Neutrophil (primary cell): ENCODE measurements at regions not wholly inside any gene's neighbourhood (a gene's known extent, or its start where the extent isn't known, plus 50 kb on each side); places are given as distances from the start of the nearest gene placed in this dataset.
A peak's percentile ranks its signal among the peaks of the same experiment; 100 is the strongest.

ENCODE experiments used
- H3K27ac ChIP-seq: fragments of 200-600 bp; sonication (generic); 2 replicates; pipeline ENCODE4 v1.5.1; 2016; ENCODE audit warnings: mild to moderate bottlenecking, moderate library complexity
- H3K27me3 ChIP-seq: fragments of 200-600 bp; sonication (generic); 2 replicates; pipeline ENCODE4 v1.6.0; 2016; ENCODE audit warnings: mild to moderate bottlenecking
- H3K36me3 ChIP-seq: fragments of 200-600 bp; sonication (generic); 2 replicates; pipeline ENCODE4 v1.5.1; 2017
- H3K4me1 ChIP-seq, 2 experiments: fragments of 200-600 bp in 1 of 2; sonication (generic) in 1 of 2; 1 replicate in 1 of 2; 2 replicates in 1 of 2; pipeline versions ENCODE4 v1.5.1 to v1.6.1; 2013 to 2016; ENCODE audit warnings: low read depth in 1 of 2, low read length in 1 of 2, mild to moderate bottlenecking in 1 of 2, moderate library complexity in 1 of 2; ENCODE audit not compliant: control insufficient read depth in 1 of 2, insufficient read depth in 1 of 2
- H3K4me3 ChIP-seq, 2 experiments: fragments of 200-600 bp in 1 of 2; sonication (generic) in 1 of 2; 1 replicate in 1 of 2; 2 replicates in 1 of 2; pipeline ENCODE4 v1.5.1; 2013 to 2016; ENCODE audit warnings: low read depth in 1 of 2, low read length in 1 of 2, mild to moderate bottlenecking in 1 of 2, moderate library complexity in 1 of 2
- H3K9me3 ChIP-seq: fragments of 200-600 bp; sonication (generic); 2 replicates; pipeline ENCODE4 v1.5.1; 2016
- CTCF ChIP-seq: fragments of 200-600 bp; sonication (generic); IDR thresholded peaks from 2 replicates; pipeline ENCODE4 v1.5.1; 2016; ENCODE audit warnings: antibody characterized with exemption

- no peak for TF ChIP-seq CTCF
- no peak overlapping the region for H3K4me3 ChIP-seq
- no peak overlapping the region for H3K27ac ChIP-seq
- H3K27me3 ChIP-seq = peaks cover 51% of the 10 kb centered on the region
- H3K36me3 ChIP-seq = no peaks in the 10 kb centered on the region
- H3K9me3 ChIP-seq = no peaks in the 10 kb centered on the region
- H3K4me1 ChIP-seq = no peaks in the 10 kb centered on the region
These were observed 511.7 kb upstream of the KLF4 start for GRCh38 chr9:108001237-108001636.

DNA sequence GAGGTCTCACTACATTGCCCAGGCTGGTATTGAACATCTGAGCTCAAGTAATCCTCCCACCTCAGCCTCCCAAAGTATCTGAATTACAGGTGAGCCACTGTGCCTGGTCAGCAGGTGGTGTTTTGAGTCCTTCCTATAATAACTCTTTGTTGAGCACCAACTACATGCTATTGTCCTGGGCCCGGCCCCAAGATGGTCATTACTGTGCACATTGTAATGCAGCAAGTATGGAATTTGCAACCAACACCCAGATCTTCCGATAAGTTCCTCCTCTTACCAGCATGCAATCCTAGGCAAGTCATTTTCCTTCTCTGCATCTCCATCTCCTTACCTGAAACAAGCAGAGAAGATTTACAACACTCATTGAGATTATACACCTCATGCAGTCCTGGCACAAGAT is 510.3 kb upstream of the KLF4 start:
- no peak overlapping the region for H3K4me3 ChIP-seq
- H3K36me3 ChIP-seq = no peaks in the 10 kb centered on the region
- H3K27ac ChIP-seq = no peak overlapping the region
- H3K9me3 ChIP-seq = no peaks in the 10 kb centered on the region
- H3K4me1 ChIP-seq = peaks cover 0 to 4% of the 10 kb centered on the region in 2 experiments
- peaks cover 51% of the 10 kb centered on the region for H3K27me3 ChIP-seq
- no peak for TF ChIP-seq CTCF

DNA sequence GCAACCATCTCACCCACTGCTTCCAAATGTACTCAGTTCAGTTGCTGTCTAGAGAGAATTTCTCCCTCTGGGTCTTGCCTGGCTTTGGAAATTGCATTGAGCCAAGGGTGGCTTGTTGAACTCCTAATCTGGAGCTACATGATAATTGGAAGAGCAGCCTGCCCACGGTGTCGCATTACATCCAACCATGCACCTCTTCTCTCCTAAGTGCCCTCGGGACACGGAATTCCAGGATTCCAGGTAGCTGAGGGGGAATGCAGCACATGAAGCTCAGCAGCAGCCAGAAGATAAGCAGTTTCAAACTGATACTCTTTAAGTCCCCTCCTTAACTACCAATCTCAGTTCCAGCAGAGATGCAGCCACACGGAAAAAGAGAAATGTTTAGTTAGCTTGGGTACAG is 509.4 kb upstream of the KLF4 start:
- H3K4me1 ChIP-seq = peaks cover 7 to 13% of the 10 kb centered on the region in 2 experiments
- TF ChIP-seq CTCF = no peak
- no peaks in the 10 kb centered on the region for H3K36me3 ChIP-seq
- peaks cover 50% of the 10 kb centered on the region for H3K27me3 ChIP-seq
- no peak overlapping the region for H3K27ac ChIP-seq
- no peaks in the 10 kb centered on the region for H3K9me3 ChIP-seq
- no peak overlapping the region for H3K4me3 ChIP-seq

- Histone ChIP-seq H3K36me3 (no peaks in the 10 kb centered on the region), H3K4me1 (peaks cover 44 to 55% of the 10 kb centered on the region in 2 experiments), H3K4me3 (no peak overlapping the region), H3K9me3 (no peaks in the 10 kb centered on the region), H3K27ac (peak overlapping the region; percentile 67), H3K27me3 (peaks cover 10% of the 10 kb centered on the region)
- no peak for TF ChIP-seq CTCF
These were observed 505.1 kb upstream of the KLF4 start for GRCh38 chr9:107994648-107995047.

GRCh38 chr9:107992271-107992670 is 502.7 kb upstream of the KLF4 start:
- Histone ChIP-seq H3K27me3 (no peaks in the 10 kb centered on the region), H3K4me3 (no peak overlapping the region), H3K36me3 (no peaks in the 10 kb centered on the region), H3K9me3 (no peaks in the 10 kb centered on the region), H3K27ac (peak overlapping the region; percentile 80), H3K4me1 (peaks cover 66 to 73% of the 10 kb centered on the region in 2 experiments)
- no peak for TF ChIP-seq CTCF

DNA sequence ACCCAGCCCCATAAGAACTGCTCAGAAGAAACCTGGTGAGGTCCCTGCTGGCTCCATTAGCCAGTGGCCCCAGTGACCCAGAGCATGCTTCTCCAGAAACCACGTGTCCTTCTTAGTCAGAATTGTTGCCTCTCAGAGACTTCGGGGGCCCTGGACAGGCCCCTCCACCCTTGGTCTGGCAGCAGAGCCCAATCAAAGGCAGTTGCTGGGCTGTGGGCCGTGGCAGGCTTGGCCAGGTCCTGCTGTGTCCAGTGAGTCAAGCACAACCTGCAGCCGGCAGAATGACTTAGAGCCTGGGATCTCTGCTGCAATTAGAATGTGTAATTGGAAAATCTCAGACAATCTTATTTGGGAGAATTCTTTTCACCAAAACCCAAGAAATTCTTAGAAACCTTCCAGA is 502.0 kb upstream of the KLF4 start:
- no peak for TF ChIP-seq CTCF
- Histone ChIP-seq H3K4me3 (no peak overlapping the region), H3K27me3 (no peaks in the 10 kb centered on the region), H3K9me3 (no peaks in the 10 kb centered on the region), H3K4me1 (peaks cover 66 to 73% of the 10 kb centered on the region in 2 experiments), H3K27ac (peak overlapping the region; percentile 80), H3K36me3 (no peaks in the 10 kb centered on the region)
